Body of pancreas (tissue), 4 donors: ENCODE measurements at regions not wholly inside any gene's neighbourhood (a gene's known extent, or its start where the extent isn't known, plus 50 kb on each side); places are given as distances from the start of the nearest gene placed in this dataset.

Source experiments
- ATAC-seq: fragments of 150-250 bp; one replicate; pipeline ENCODE4 v1.9.1; 2016
- DNase-seq, 4 donors: peaks; one replicate each; pipeline ENCODE4 v3.0.0-alpha.2; 2019
- H3K27ac ChIP-seq, 4 donors: fragments of 200-600 bp; sonication (generic); 1 replicate in 3 of 4; 2 replicates in 1 of 4; pipeline versions ENCODE4 v1.5.1 to v1.6.1; 2016 to 2019; ENCODE audit warnings: mild to moderate bottlenecking in 1 of 4, mixed read lengths in 1 of 4, moderate library complexity in 1 of 4
- H3K27me3 ChIP-seq, 2 donors: fragments of 200-600 bp; sonication (generic); one replicate each; pipeline ENCODE4 v1.6.0; 2016; ENCODE audit warnings: mild to moderate bottlenecking in 1 of 2
- H3K36me3 ChIP-seq, 2 donors: fragments of 200-600 bp; sonication (generic); replicated peaks in 1 of 2; 2 replicates each; pipeline ENCODE4 v1.5.1; 2016; ENCODE audit warnings: low read depth in 2 of 2; ENCODE audit not compliant: insufficient read depth in 1 of 2
- H3K4me1 ChIP-seq: fragments of 200-600 bp; sonication (generic); one replicate; pipeline ENCODE4 v1.6.0; 2016
- H3K4me3 ChIP-seq, 2 donors: fragments of 200-600 bp; sonication (generic); 1 replicate in 1 of 2; 2 replicates in 1 of 2; pipeline ENCODE4 v1.5.1; 2016 to 2019
- H3K9me3 ChIP-seq, 3 donors: fragments of 200-600 bp; sonication (generic); 1 replicate in 2 of 3; 2 replicates in 1 of 3; pipeline ENCODE4 v1.5.1; 2016
- CTCF ChIP-seq, 7 experiments: fragments of 450-650 bp in 4 of 7; fragments of 200-600 bp in 3 of 7; sonication (generic) in 3 of 7; IDR thresholded peaks; one replicate each; pipeline ENCODE4 v1.5.1; 2016 to 2019; ENCODE audit warnings: antibody characterized with exemption in 7 of 7
- POLR2A ChIP-seq, 3 donors: fragments of 450-650 bp; IDR thresholded peaks; one replicate each; pipeline ENCODE4 v1.6.1; 2016; ENCODE audit warnings: antibody characterized with exemption in 3 of 3, mild to moderate bottlenecking in 2 of 3
- WGBS, 2 donors: methylation state at CpG; one replicate each; pipeline ENCODE4 v1.1.5; 2017; 5-methylcytosine and 5-hydroxymethylcytosine counted together
- intact Hi-C: fragments of 100-400 bp; cut with DNase I; formaldehyde crosslinking; loops from one replicate; pipeline ENCODE4 v1.15.1; 2023

GRCh38 chr5:72557167-72558045, 50.2 kb upstream of the ZNF366 start:
- intact Hi-C loops, result no loop called here
- 56 to 65% methylated on average over 17 to 18 of the region's 18 CpGs for WGBS, 2 donors
- no peak for ATAC-seq
- H3K4me1 ChIP-seq, result peaks cover 14% of the 10 kb centered on the region
- DNase-seq, result no peak
- no peaks in the 10 kb centered on the region for H3K27me3 ChIP-seq
- H3K9me3 ChIP-seq, result no peaks in the 10 kb centered on the region
- no peak overlapping the region for H3K4me3 ChIP-seq
- no peaks in the 10 kb centered on the region for H3K36me3 ChIP-seq
- H3K27ac ChIP-seq, result peak overlapping the region in 1 of 4 donors; percentile 34
- TF ChIP-seq POLR2A (IDR thresholded peaks at IDR 0.05), result no peak
- TF ChIP-seq CTCF (IDR thresholded peaks at IDR 0.05), result no peak
